Loucy (cell line): ENCODE measurements at regions not wholly inside any gene's neighbourhood (a gene's known extent, or its start where the extent isn't known, plus 50 kb on each side); places are given as distances from the start of the nearest gene placed in this dataset.

Source experiments
- CTCF ChIP-seq: fragments of 200-600 bp; sonication (generic); conservative IDR thresholded peaks from 2 replicates; pipeline ENCODE4 v1.5.1; 2014; ENCODE audit warnings: mild to moderate bottlenecking, antibody characterized with exemption, low read length
- EZH2phosphoT487 ChIP-seq: fragments of 200-600 bp; IDR thresholded peaks from 2 replicates; pipeline ENCODE4 v1.6.1; 2018; ENCODE audit warnings: antibody characterized with exemption, mild to moderate bottlenecking, moderate library complexity, borderline replicate concordance

- TF ChIP-seq CTCF (no peak), EZH2phosphoT487 (no peak)
Observed at GRCh38 chr6:47147836-47148344, 105.8 kb upstream of the ADGRF1 start.
